Upper lobe of right lung (tissue), 1 donor: ENCODE measurements at regions not wholly inside any gene's neighbourhood (a gene's known extent, or its start where the extent isn't known, plus 50 kb on each side); places are given as distances from the start of the nearest gene placed in this dataset.

Experiments
- ATAC-seq: fragments of 200-7000 bp; cut with Tn5 transposase; one replicate; pipeline ENCODE4 v1.9.1; 2020; ENCODE audit warnings: mild to moderate bottlenecking, moderate library complexity
- DNase-seq: peaks from one replicate; pipeline ENCODE4 v3.0.0-alpha.2; 2020
- H3K27ac ChIP-seq: fragments of 200-600 bp; one replicate; pipeline ENCODE4 v1.8.0; 2022
- H3K27me3 ChIP-seq: fragments of 200-600 bp; one replicate; pipeline ENCODE4 v1.8.0; 2022; ENCODE audit warnings: mild to moderate bottlenecking
- H3K36me3 ChIP-seq: fragments of 200-600 bp; one replicate; pipeline ENCODE4 v1.8.0; 2022
- H3K4me1 ChIP-seq: fragments of 200-600 bp; one replicate; pipeline ENCODE4 v1.8.0; 2022
- H3K4me3 ChIP-seq: fragments of 200-600 bp; one replicate; pipeline ENCODE4 v1.8.0; 2022; ENCODE audit warnings: mild to moderate bottlenecking
- H3K9me3 ChIP-seq: fragments of 200-600 bp; one replicate; pipeline ENCODE4 v1.8.0; 2022
- CTCF ChIP-seq: fragments of 200-600 bp; IDR thresholded peaks from one replicate; pipeline ENCODE4 v1.8.0; 2022; ENCODE audit warnings: antibody characterized with exemption
- intact Hi-C: fragments of 100-400 bp; cut with DNase I; formaldehyde crosslinking; loops from one replicate; pipeline ENCODE4 v1.11.0; 2022
- donor health status: DM: no; HTN: yes; CAD: no; lungs with severe emphysema.

GRCh38 chr14:66351310-66351709, 134.9 kb upstream of the CCDC196 start:
- H3K36me3 ChIP-seq, result no peaks in the 10 kb centered on the region
- TF ChIP-seq CTCF, result no peak
- H3K9me3 ChIP-seq, result peaks cover 16% of the 10 kb centered on the region
- DNase-seq (no peak), ATAC-seq (no peak)
- H3K4me1 ChIP-seq, result no peaks in the 10 kb centered on the region
- intact Hi-C loops, result no loop called here
- no peak overlapping the region for H3K4me3 ChIP-seq
- H3K27ac ChIP-seq, result no peak overlapping the region
- H3K27me3 ChIP-seq, result no peaks in the 10 kb centered on the region

- intact Hi-C loops, result no loop called here
- H3K36me3 ChIP-seq, result no peaks in the 10 kb centered on the region
- H3K4me1 ChIP-seq, result no peaks in the 10 kb centered on the region
- ATAC-seq (peak; percentile 50), DNase-seq (no peak)
- no peaks in the 10 kb centered on the region for H3K9me3 ChIP-seq
- H3K27me3 ChIP-seq, result no peaks in the 10 kb centered on the region
- H3K4me3 ChIP-seq, result no peak overlapping the region
- no peak overlapping the region for H3K27ac ChIP-seq
- TF ChIP-seq CTCF, result peak; percentile 74
These were observed 126.7 kb upstream of the CCDC196 start for GRCh38 chr14:66359500-66359899.

GRCh38 chr14:66360366-66360926, 125.7 kb upstream of the CCDC196 start:
- H3K27me3 ChIP-seq, result no peaks in the 10 kb centered on the region
- no peaks in the 10 kb centered on the region for H3K36me3 ChIP-seq
- no peaks in the 10 kb centered on the region for H3K4me1 ChIP-seq
- H3K9me3 ChIP-seq, result no peaks in the 10 kb centered on the region
- no peak overlapping the region for H3K27ac ChIP-seq
- DNase-seq, result no peak
- H3K4me3 ChIP-seq, result no peak overlapping the region
- no peak for ATAC-seq
- intact Hi-C loops, result no loop called here
- TF ChIP-seq CTCF, result no peak

- no peaks in the 10 kb centered on the region for H3K4me1 ChIP-seq
- no peak overlapping the region for H3K4me3 ChIP-seq
- H3K9me3 ChIP-seq, result no peaks in the 10 kb centered on the region
- intact Hi-C loops, result no loop called here
- TF ChIP-seq CTCF, result no peak
- no peaks in the 10 kb centered on the region for H3K36me3 ChIP-seq
- no peak for DNase-seq
- no peak overlapping the region for H3K27ac ChIP-seq
- ATAC-seq, result no peak
- no peaks in the 10 kb centered on the region for H3K27me3 ChIP-seq
These were observed 125.2 kb upstream of the CCDC196 start for GRCh38 chr14:66361013-66361412.

- DNase-seq (no peak), ATAC-seq (no peak)
- Histone ChIP-seq H3K4me1 (no peaks in the 10 kb centered on the region), H3K9me3 (no peaks in the 10 kb centered on the region), H3K4me3 (no peak overlapping the region), H3K36me3 (no peaks in the 10 kb centered on the region), H3K27ac (no peak overlapping the region), H3K27me3 (no peaks in the 10 kb centered on the region)
- intact Hi-C loops, result no loop called here
- no peak for TF ChIP-seq CTCF
These were observed 120.8 kb upstream of the CCDC196 start for GRCh38 chr14:66365388-66365787.

GRCh38 chr14:66369157-66369697, 116.9 kb upstream of the CCDC196 start:
- ATAC-seq, result no peak
- Histone ChIP-seq H3K9me3 (no peaks in the 10 kb centered on the region), H3K27ac (no peak overlapping the region), H3K36me3 (no peaks in the 10 kb centered on the region), H3K4me3 (no peak overlapping the region), H3K27me3 (no peaks in the 10 kb centered on the region), H3K4me1 (no peaks in the 10 kb centered on the region)
- intact Hi-C loops, result no loop called here
- TF ChIP-seq CTCF, result no peak
- no peak for DNase-seq
